ENCODE measurements at regions not wholly inside any gene's neighbourhood (a gene's known extent, or its start where the extent isn't known, plus 50 kb on each side); places are given as distances from the start of the nearest gene placed in this dataset.

GRCh38 chr2:219985017-219985416 is 357.6 kb downstream of the SLC4A3 start:
- TF ChIP-seq EZH2phosphoT487 (IDR thresholded peaks at IDR 0.05; ENCODE audit: insufficient read depth, low read depth) = no peak
- no peak for TF ChIP-seq EZH2 (IDR thresholded peaks at IDR 0.05; ENCODE audit: insufficient read depth, poor library complexity, severe bottlenecking)
